ENCODE measurements at regions not wholly inside any gene's neighbourhood (a gene's known extent, or its start where the extent isn't known, plus 50 kb on each side); places are given as distances from the start of the nearest gene placed in this dataset.

- no TSS peak for BruUV-seq (replicated peaks)
- TF ChIP-seq REST (IDR thresholded peaks at IDR 0.05; ENCODE audit: low read depth) (peak; percentile 10; the same call in 1 of the 2 replicates), POLR2A (IDR thresholded peaks at IDR 0.05; ENCODE audit: borderline replicate concordance, extremely low read depth, insufficient read depth, insufficient read length) (no peak)
- Histone ChIP-seq H3K79me2 (ENCODE audit: insufficient read depth, low read length) (no peaks in the 10 kb centered on the region), H3K27me3 (ENCODE audit: insufficient read depth, low read length) (no peaks in the 10 kb centered on the region), H2AFZ (ENCODE audit: low read depth, low read length, poor library complexity, severe bottlenecking) (no peak overlapping the region), H3K9me2 (ENCODE audit: insufficient read depth) (no peaks in the 10 kb centered on the region), H3K36me3 (ENCODE audit: control insufficient read depth in 1 of 2, insufficient read depth in 2 of 2, low read length in 2 of 2) (no peaks in the 10 kb centered on the region), H3K9me3 (ENCODE audit: control insufficient read depth in 1 of 2, insufficient read depth in 1 of 2, low read depth in 1 of 2, low read length in 2 of 2) (no peaks in the 10 kb centered on the region; a peak in 1 of 4 replicates), H3K4me2 (ENCODE audit: low read length) (no peak overlapping the region), H3K27ac (ENCODE audit: low read depth, low read length) (no peak overlapping the region), H4K20me1 (ENCODE audit: insufficient read depth) (no peaks in the 10 kb centered on the region), H3K4me3 (replicated peaks in 1 of 2; ENCODE audit: low read depth in 1 of 2, low read length in 2 of 2) (no peak overlapping the region), H3K4me1 (ENCODE audit: control insufficient read depth in 1 of 2, insufficient read depth in 2 of 2, low read length in 2 of 2) (no peaks in the 10 kb centered on the region), H3K9ac (ENCODE audit: low read length) (no peak overlapping the region)
- ATAC-seq: no peak
- ChIA-PET CTCF (no interaction called here), RAD21 (ENCODE audit: low non-redundant PET in 1 of 2, low total read pairs in 2 of 2, uncharacterized antibody in 2 of 2, unreplicated experiment in 2 of 2) (no interaction called here), POLR2A (no interaction called here)
- intact Hi-C loops (cut with micrococcal nuclease): no loop called here
- no peak for DNase-seq (ENCODE audit: low read depth, low spot score)
These were observed 320.6 kb upstream of the BRINP1 start for GRCh38 chr9:119689879-119690278.

- DNase-seq (ENCODE audit: low read depth, low spot score): no peak
- H3K79me2 ChIP-seq (ENCODE audit: insufficient read depth, low read length): no peaks in the 10 kb centered on the region
- no peak overlapping the region for H2AFZ ChIP-seq (ENCODE audit: low read depth, low read length, poor library complexity, severe bottlenecking)
- H3K9me2 ChIP-seq (ENCODE audit: insufficient read depth): no peaks in the 10 kb centered on the region
- no peaks in the 10 kb centered on the region for H4K20me1 ChIP-seq (ENCODE audit: insufficient read depth)
- RAD21 ChIA-PET (ENCODE audit: low non-redundant PET in 1 of 2, low total read pairs in 2 of 2, uncharacterized antibody in 2 of 2, unreplicated experiment in 2 of 2): no interaction called here
- CTCF ChIA-PET: no interaction called here
- no peaks in the 10 kb centered on the region for H3K27me3 ChIP-seq (ENCODE audit: insufficient read depth, low read length)
- no peak overlapping the region for H3K9ac ChIP-seq (ENCODE audit: low read length)
- no peaks in the 10 kb centered on the region for H3K4me1 ChIP-seq (ENCODE audit: control insufficient read depth in 1 of 2, insufficient read depth in 2 of 2, low read length in 2 of 2)
- no peaks in the 10 kb centered on the region for H3K36me3 ChIP-seq (ENCODE audit: control insufficient read depth in 1 of 2, insufficient read depth in 2 of 2, low read length in 2 of 2)
- no TSS peak for BruUV-seq (replicated peaks)
- no peak for ATAC-seq
- H3K4me2 ChIP-seq (ENCODE audit: low read length): no peak overlapping the region
- intact Hi-C loops (cut with micrococcal nuclease): no loop called here
- POLR2A ChIA-PET: no interaction called here
- TF ChIP-seq FOSL1 (IDR thresholded peaks at IDR 0.05; ENCODE audit: low read depth) (no peak), CBX3 (IDR thresholded peaks at IDR 0.05; ENCODE audit: low read depth) (no peak), ATF3 (IDR thresholded peaks at IDR 0.05) (no peak), SIN3A (IDR thresholded peaks at IDR 0.05; ENCODE audit: low read depth) (no peak), EZH2 (IDR thresholded peaks at IDR 0.05) (no peak), EZH2phosphoT487 (IDR thresholded peaks at IDR 0.05; ENCODE audit: borderline replicate concordance) (no peak), YY1 (IDR thresholded peaks at IDR 0.05; ENCODE audit: extremely low read depth, insufficient replicate concordance, low read depth, low read length) (no peak)
- no peak overlapping the region for H3K4me3 ChIP-seq (replicated peaks in 1 of 2; ENCODE audit: low read depth in 1 of 2, low read length in 2 of 2)
- H3K9me3 ChIP-seq (ENCODE audit: control insufficient read depth in 1 of 2, insufficient read depth in 1 of 2, low read depth in 1 of 2, low read length in 2 of 2): no peaks in the 10 kb centered on the region; a peak in 1 of 4 replicates
- no peak overlapping the region for H3K27ac ChIP-seq (ENCODE audit: low read depth, low read length)
These were observed 319.3 kb upstream of the BRINP1 start for GRCh38 chr9:119688547-119688946.

Measured in HCT116 (cell line).